GM12878 (cell line): ENCODE measurements at regions not wholly inside any gene's neighbourhood (a gene's known extent, or its start where the extent isn't known, plus 50 kb on each side); places are given as distances from the start of the nearest gene placed in this dataset.

ENCODE experiments used
- ATAC-seq: fragments of 200-7000 bp; cut with Tn5 transposase; 3 replicates; pipeline ENCODE4 v1.9.1; 2020; ENCODE audit warnings: mild to moderate bottlenecking, moderate library complexity
- BruUV-seq: library from RNA; stranded (reverse); fragments of 400-500 nt; replicated peaks from 2 replicates; lab custom pipeline; 2021; lab: Mats Ljungman, UMichigan
- CTCF ChIA-PET: fragments of 300-600 bp; sonication (Branson Sonifier 250); formaldehyde crosslinking; extraction: SDS; loops from one replicate; lab custom pipeline; 2021; ENCODE audit warnings: inconsistent platforms; lab: Yijun Ruan, JAX
- POLR2A ChIA-PET: fragments of 350-600 bp; formaldehyde crosslinking; extraction: SDS; loops from one replicate; lab custom pipeline; 2021; ENCODE audit warnings: inconsistent platforms; lab: Charles Lee
- RAD21 ChIA-PET: fragments of 300-600 bp; sonication (Branson Sonifier 250); formaldehyde crosslinking; loops from one replicate; lab custom pipeline; 2023; ENCODE audit warnings: antibody characterized with exemption; ENCODE audit not compliant: unreplicated experiment; lab: Charles Lee
- SMC1A ChIA-PET: fragments of 300-600 bp; sonication (Branson Sonifier 250); formaldehyde crosslinking; loops from one replicate; lab custom pipeline; 2023; ENCODE audit not compliant: unreplicated experiment, uncharacterized antibody; lab: Charles Lee
- DNase-seq: peaks from one replicate; pipeline ENCODE4 v3.0.0-alpha.2; 2011; ENCODE audit warnings: low read depth, low spot score
- FAIRE-seq: peaks from 3 replicates; lab custom pipeline; 2011; peaks lifted over from hg19 to GRCh38; lab: Jason Lieb, UNC
- H2AFZ ChIP-seq: 2 replicates; pipeline ENCODE4 v1.6.0; 2011; ENCODE audit warnings: low read depth, low read length, control low read depth; ENCODE audit not compliant: control insufficient read depth
- H3K27ac ChIP-seq: 2 replicates; pipeline ENCODE4 v1.5.1; 2011; ENCODE audit warnings: control low read depth; ENCODE audit not compliant: control insufficient read depth, insufficient read depth
- H3K27me3 ChIP-seq, 2 experiments: replicated peaks in 1 of 2; 2 replicates each; pipeline versions ENCODE4 v1.6.0 to v1.6.1; 2011; ENCODE audit warnings: low read length in 1 of 2; ENCODE audit not compliant: control insufficient read depth in 2 of 2, insufficient read depth in 2 of 2
- H3K36me3 ChIP-seq, 2 experiments: 2 replicates each; pipeline ENCODE4 v1.5.1; 2011; ENCODE audit warnings: low read length in 1 of 2; ENCODE audit not compliant: control insufficient read depth in 2 of 2, insufficient read depth in 2 of 2
- H3K4me1 ChIP-seq: 2 replicates; pipeline ENCODE4 v1.6.1; 2011; ENCODE audit warnings: mild to moderate bottlenecking, low read length, moderate library complexity, mixed read lengths; ENCODE audit not compliant: control insufficient read depth, insufficient read depth
- H3K4me2 ChIP-seq: 2 replicates; pipeline ENCODE4 v1.6.0; 2011; ENCODE audit warnings: control low read depth; ENCODE audit not compliant: control insufficient read depth, insufficient read depth
- H3K4me3 ChIP-seq: fragments of 200-600 bp; sonication (generic); 2 replicates; pipeline ENCODE4 v1.5.1; 2016
- H3K79me2 ChIP-seq: 2 replicates; pipeline ENCODE4 v1.6.0; 2011; ENCODE audit warnings: low read length; ENCODE audit not compliant: control insufficient read depth, insufficient read depth
- H3K9ac ChIP-seq: 2 replicates; pipeline ENCODE4 v1.8.0; 2011; ENCODE audit warnings: low read length, control low read depth, mixed read lengths; ENCODE audit not compliant: control insufficient read depth, insufficient read depth
- H3K9me3 ChIP-seq: replicated peaks from 3 replicates; pipeline ENCODE4 v1.5.1; 2011; ENCODE audit warnings: mild to moderate bottlenecking, low read length; ENCODE audit not compliant: control insufficient read depth, insufficient read depth
- H4K20me1 ChIP-seq: 2 replicates; pipeline ENCODE4 v1.6.0; 2011; ENCODE audit not compliant: control insufficient read depth, insufficient read depth
- ATF2 ChIP-seq: IDR thresholded peaks from 2 replicates; pipeline ENCODE4 v1.6.1; 2012; ENCODE audit warnings: low read length, inconsistent platforms
- CEBPB ChIP-seq, 2 experiments: fragments of 150-350 bp in 1 of 2; IDR thresholded peaks; 2 replicates each; pipeline ENCODE4 v1.6.1; 2012 to 2014; ENCODE audit warnings: low read depth in 2 of 2, low read length in 2 of 2, borderline replicate concordance in 1 of 2, inconsistent platforms in 1 of 2
- CHD2 ChIP-seq: IDR thresholded peaks from 2 replicates; pipeline ENCODE4 v1.6.1; 2011; ENCODE audit warnings: low read depth, low read length, improper control_type of control experiment, borderline replicate concordance
- CREB1 ChIP-seq: IDR thresholded peaks from 2 replicates; pipeline ENCODE4 v1.6.1; 2012; ENCODE audit warnings: low read depth, mild to moderate bottlenecking, inconsistent platforms
- ELK1 ChIP-seq: IDR thresholded peaks from 2 replicates; pipeline ENCODE4 v1.6.1; 2012; ENCODE audit warnings: low read depth, low read length, improper control_type of control experiment
- ETV6 ChIP-seq, 2 experiments: fragments of 450-650 bp in 1 of 2; IDR thresholded peaks in 1 of 2; conservative IDR thresholded peaks in 1 of 2; 2 replicates each; pipeline ENCODE4 v1.6.1; 2014; ENCODE audit warnings: antibody characterized with exemption in 1 of 2, borderline replicate concordance in 1 of 2, low read depth in 1 of 2, mild to moderate bottlenecking in 1 of 2, moderate library complexity in 1 of 2
- EZH2 ChIP-seq: IDR thresholded peaks from 2 replicates; pipeline ENCODE4 v1.6.1; 2012; ENCODE audit warnings: low read depth, mild to moderate bottlenecking, control low read depth, inconsistent platforms, low read length, borderline replicate concordance; ENCODE audit not compliant: control insufficient read depth
- FOXM1 ChIP-seq: IDR thresholded peaks from 2 replicates; pipeline ENCODE4 v1.6.1; 2012; ENCODE audit warnings: low read depth, mild to moderate bottlenecking, inconsistent platforms, low read length, moderate library complexity
- GATAD2B ChIP-seq: fragments of 450-650 bp; conservative IDR thresholded peaks from 2 replicates; pipeline ENCODE4 v1.6.1; 2017; ENCODE audit warnings: low read depth, mild to moderate bottlenecking, moderate library complexity
- HCFC1 ChIP-seq: fragments of 150-350 bp; IDR thresholded peaks from 2 replicates; pipeline ENCODE4 v1.6.1; 2014; ENCODE audit warnings: low read length
- IRF4 ChIP-seq: IDR thresholded peaks from 2 replicates; pipeline ENCODE4 v1.6.1; 2011; ENCODE audit warnings: low read depth, low read length
- KDM1A ChIP-seq: fragments of 200-600 bp; sonication (generic); IDR thresholded peaks from 2 replicates; pipeline ENCODE4 v1.6.1; 2016; ENCODE audit warnings: borderline replicate concordance
- MAX ChIP-seq: IDR thresholded peaks from 2 replicates; pipeline ENCODE4 v1.6.1; 2012; ENCODE audit warnings: low read depth, low read length, improper control_type of control experiment
- NFIC ChIP-seq: IDR thresholded peaks from 2 replicates; pipeline ENCODE4 v1.6.1; 2012; ENCODE audit warnings: low read depth, mild to moderate bottlenecking, inconsistent platforms, low read length, moderate library complexity
- PML ChIP-seq: IDR thresholded peaks from 2 replicates; pipeline ENCODE4 v1.6.1; 2012; ENCODE audit warnings: low read length, inconsistent platforms
- POU2F2 ChIP-seq: IDR thresholded peaks from 3 replicates; pipeline ENCODE4 v1.6.1; 2011; ENCODE audit warnings: low read depth, mild to moderate bottlenecking, low read length, borderline replicate concordance
- STAT1 ChIP-seq: fragments of 450-650 bp; conservative IDR thresholded peaks from 2 replicates; pipeline ENCODE4 v1.6.1; 2014; ENCODE audit warnings: antibody characterized with exemption, mild to moderate bottlenecking
- TCF7 ChIP-seq: IDR thresholded peaks from 2 replicates; pipeline ENCODE4 v1.6.1; 2014; ENCODE audit warnings: antibody characterized with exemption, borderline replicate concordance
- ZBTB11 ChIP-seq: fragments of 450-650 bp; formaldehyde crosslinking; IDR thresholded peaks from 2 replicates; pipeline ENCODE4 v1.5.0; 2022; ENCODE audit warnings: mild to moderate bottlenecking, missing genetic modification characterization
- ZNF24 ChIP-seq: fragments of 450-650 bp; IDR thresholded peaks from 2 replicates; pipeline ENCODE4 v1.6.1; 2017; ENCODE audit warnings: antibody characterized with exemption, mild to moderate bottlenecking
- WGBS: methylation state at CpG from one replicate; pipeline ENCODE4 v1.1.6; 2016; ENCODE audit warnings: low lambda C conversion rate; ENCODE audit not compliant: insufficient replicate concordance, insufficient coverage; ENCODE audit errors: missing lambda C conversion rate; 5-methylcytosine and 5-hydroxymethylcytosine counted together
- in situ Hi-C: fragments of 300-500 bp; cut with MboI; formaldehyde crosslinking; loops from 9 replicates; pipeline ENCODE4 v1.14.3; 2018; ENCODE audit warnings: mixed read lengths
- intact Hi-C: fragments of 100-400 bp; cut with micrococcal nuclease; formaldehyde crosslinking; loops from one replicate; pipeline ENCODE4 v1.14.2; 2022; ENCODE audit not compliant: unreplicated experiment

GRCh38 chr17:77774182-77774581 lies 184.3 kb upstream of the TNRC6C start:
- Histone ChIP-seq H3K9ac (no peak overlapping the region), H3K4me3 (no peak overlapping the region), H3K4me2 (no peak overlapping the region), H3K36me3 (no peaks in the 10 kb centered on the region), H3K27ac (no peak overlapping the region), H3K4me1 (no peaks in the 10 kb centered on the region), H3K27me3 (no peaks in the 10 kb centered on the region), H4K20me1 (no peaks in the 10 kb centered on the region), H3K79me2 (no peaks in the 10 kb centered on the region), H3K9me3 (no peaks in the 10 kb centered on the region), H2AFZ (no peak overlapping the region)
- ChIA-PET POLR2A (no interaction called here), SMC1A (interaction anchor here (0.6 to 3.8 kb wide), 9 partner anchors 10 to 242 kb away, joined by 3 to 25 read pairs (median 4); no protein-coding TSS in a partner anchor), CTCF (interaction anchor here (0.8 to 7.1 kb wide), 3 partner anchors 232 to 245 kb away, joined by 3 to 111 read pairs (median 7); no protein-coding TSS in a partner anchor), RAD21 (interaction anchor here (1.0 to 2.6 kb wide), 4 partner anchors 41 to 246 kb away, joined by 3 to 10 read pairs (median 4); no protein-coding TSS in a partner anchor)
- TF ChIP-seq GATAD2B (no peak), IRF4 (no peak), EZH2 (no peak), NFIC (no peak), ZNF24 (no peak), CEBPB (IDR thresholded peaks at IDR 0.05; ENCODE audit: borderline replicate concordance in 1 of 2, low read depth in 2 of 2, low read length in 2 of 2) (no peak), CHD2 (no peak), HCFC1 (no peak), ATF2 (no peak), CREB1 (no peak), ELK1 (no peak), TCF7 (no peak), ZBTB11 (CRISPR knock-in tag) (no peak), MAX (no peak), KDM1A (no peak), ETV6 (conservative IDR thresholded peaks at IDR 0.05 in 1 of 2, IDR thresholded peaks at IDR 0.05 in 1 of 2; ENCODE audit: borderline replicate concordance in 1 of 2, low read depth in 1 of 2) (no peak), POU2F2 (no peak), PML (no peak), FOXM1 (no peak), STAT1 (no peak)
- no peak for DNase-seq
- ATAC-seq = no peak
- intact Hi-C loops (no loop called here), in situ Hi-C loops (loop anchor here (5.0 kb wide), 1 partner anchor 243 kb away; no protein-coding TSS in a partner anchor)
- no TSS peak for BruUV-seq
- WGBS = 78% methylated on average over 13 of the region's 13 CpGs
- FAIRE-seq = no peak
